MM.1S (cell line): ENCODE measurements at regions not wholly inside any gene's neighbourhood (a gene's known extent, or its start where the extent isn't known, plus 50 kb on each side); places are given as distances from the start of the nearest gene placed in this dataset.

Source experiments
- EZH2 ChIP-seq: fragments of 300-600 bp; sonication (generic); optimal IDR thresholded peaks from 2 replicates; pipeline ENCODE3; 2017; ENCODE audit warnings: low read depth, mild to moderate bottlenecking, antibody characterized with exemption, low read length, mixed read lengths
- TF ChIP-seq, protein P1 (sequence below): fragments of 300-600 bp; sonication (generic); IDR thresholded peaks from 2 replicates; pipeline ENCODE4 v1.5.1; 2016; ENCODE audit warnings: antibody characterized with exemption, low read length, mixed read lengths

DNA sequence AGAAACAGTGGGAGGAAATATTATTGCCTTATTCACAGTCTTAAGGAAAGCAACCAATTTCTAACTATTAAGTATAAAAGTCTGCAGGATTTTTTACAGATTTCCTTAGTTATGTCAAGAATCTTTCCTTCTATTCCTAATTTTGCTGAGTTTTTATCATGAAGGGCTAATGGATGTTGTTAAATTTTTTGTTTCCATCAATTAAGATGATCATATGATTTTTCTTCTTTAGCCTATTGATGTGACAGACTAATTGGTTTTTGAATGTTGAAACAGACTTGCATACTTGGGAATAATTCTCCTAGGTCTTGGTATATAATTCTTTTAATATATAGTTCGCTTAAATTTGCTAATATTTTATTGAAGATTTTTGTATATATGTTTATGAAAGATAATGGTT is 569.1 kb upstream of the KCND2 start:
- TF ChIP-seq, protein P1, sequence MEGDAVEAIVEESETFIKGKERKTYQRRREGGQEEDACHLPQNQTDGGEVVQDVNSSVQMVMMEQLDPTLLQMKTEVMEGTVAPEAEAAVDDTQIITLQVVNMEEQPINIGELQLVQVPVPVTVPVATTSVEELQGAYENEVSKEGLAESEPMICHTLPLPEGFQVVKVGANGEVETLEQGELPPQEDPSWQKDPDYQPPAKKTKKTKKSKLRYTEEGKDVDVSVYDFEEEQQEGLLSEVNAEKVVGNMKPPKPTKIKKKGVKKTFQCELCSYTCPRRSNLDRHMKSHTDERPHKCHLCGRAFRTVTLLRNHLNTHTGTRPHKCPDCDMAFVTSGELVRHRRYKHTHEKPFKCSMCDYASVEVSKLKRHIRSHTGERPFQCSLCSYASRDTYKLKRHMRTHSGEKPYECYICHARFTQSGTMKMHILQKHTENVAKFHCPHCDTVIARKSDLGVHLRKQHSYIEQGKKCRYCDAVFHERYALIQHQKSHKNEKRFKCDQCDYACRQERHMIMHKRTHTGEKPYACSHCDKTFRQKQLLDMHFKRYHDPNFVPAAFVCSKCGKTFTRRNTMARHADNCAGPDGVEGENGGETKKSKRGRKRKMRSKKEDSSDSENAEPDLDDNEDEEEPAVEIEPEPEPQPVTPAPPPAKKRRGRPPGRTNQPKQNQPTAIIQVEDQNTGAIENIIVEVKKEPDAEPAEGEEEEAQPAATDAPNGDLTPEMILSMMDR, result no peak
- no peak for TF ChIP-seq EZH2
